Endothelial cell of umbilical vein (primary cell): ENCODE measurements at regions not wholly inside any gene's neighbourhood (a gene's known extent, or its start where the extent isn't known, plus 50 kb on each side); places are given as distances from the start of the nearest gene placed in this dataset.

Source experiments
- BruUV-seq: library from RNA; stranded (reverse); fragments of 400-500 nt; replicated peaks from 2 replicates; lab custom pipeline; 2021; lab: Mats Ljungman, UMichigan
- CTCF ChIA-PET: fragments of 300-600, 350-600 bp; sonication (Branson Sonifier 250); formaldehyde crosslinking; loops from one replicate; lab custom pipeline; 2021; ENCODE audit warnings: antibody characterized with exemption, inconsistent platforms; lab: Charles Lee
- POLR2A ChIA-PET: fragments of 300-600, 350-600 bp; sonication (Branson Sonifier 250); formaldehyde crosslinking; loops from one replicate; lab custom pipeline; 2021; ENCODE audit warnings: antibody characterized with exemption, inconsistent platforms; lab: Charles Lee
- DNase-seq: peaks from one replicate; pipeline ENCODE4 v3.0.0-alpha.2; 2011; ENCODE audit warnings: low read depth, low spot score
- FAIRE-seq: peaks from 2 replicates; lab custom pipeline; 2011; peaks lifted over from hg19 to GRCh38; lab: Jason Lieb, UNC
- H2AFZ ChIP-seq: 2 replicates; pipeline ENCODE4 v1.6.0; 2012; ENCODE audit warnings: low read depth, low read length, control low read depth, inconsistent platforms
- H3K27ac ChIP-seq: 2 replicates; pipeline ENCODE4 v1.5.1; 2011; ENCODE audit warnings: low read depth, mild to moderate bottlenecking, control low read depth, low read length, moderate library complexity; ENCODE audit not compliant: insufficient read depth
- H3K27me3 ChIP-seq, 2 experiments: 2 replicates each; pipeline versions ENCODE4 v1.6.0 to v1.6.1; 2011; ENCODE audit warnings: low read length in 2 of 2, mixed read lengths in 1 of 2; ENCODE audit not compliant: control insufficient read depth in 2 of 2, insufficient read depth in 2 of 2
- H3K36me3 ChIP-seq, 2 experiments: 2 replicates in 1 of 2; 3 replicates in 1 of 2; pipeline ENCODE4 v1.5.1; 2011; ENCODE audit warnings: low read length in 2 of 2, mild to moderate bottlenecking in 1 of 2, moderate library complexity in 1 of 2; ENCODE audit not compliant: control insufficient read depth in 2 of 2, insufficient read depth in 2 of 2; ENCODE audit errors: extremely low read depth in 1 of 2
- H3K4me1 ChIP-seq: 3 replicates; pipeline ENCODE4 v1.5.1; 2011; ENCODE audit warnings: mild to moderate bottlenecking, low read length; ENCODE audit not compliant: control insufficient read depth, insufficient read depth; ENCODE audit errors: extremely low read depth
- H3K4me2 ChIP-seq: 2 replicates; pipeline ENCODE4 v1.6.1; 2011; ENCODE audit warnings: low read length, control low read depth, mixed read lengths; ENCODE audit not compliant: insufficient read depth
- H3K4me3 ChIP-seq, 3 experiments: fragments of 200-600 bp in 1 of 3; sonication (generic), shearing (Covaris generic) in 1 of 3; replicated peaks in 1 of 3; 2 replicates each; pipeline ENCODE4 v1.5.1; 2011 to 2016; ENCODE audit warnings: control low read depth in 3 of 3, low read length in 3 of 3, mild to moderate bottlenecking in 2 of 3, inconsistent platforms in 1 of 3, low read depth in 1 of 3, moderate library complexity in 1 of 3; ENCODE audit not compliant: insufficient read depth in 1 of 3
- H3K79me2 ChIP-seq: 2 replicates; pipeline ENCODE4 v1.6.0; 2012; ENCODE audit warnings: low read length, inconsistent platforms; ENCODE audit not compliant: control insufficient read depth, insufficient read depth
- H3K9ac ChIP-seq: replicated peaks from 2 replicates; pipeline ENCODE3; 2011; ENCODE audit warnings: low read length, control low read depth; ENCODE audit not compliant: insufficient read depth; ENCODE audit errors: extremely low read depth
- H3K9me1 ChIP-seq: replicated peaks from 3 replicates; pipeline ENCODE4 v1.6.0; 2011; ENCODE audit warnings: mild to moderate bottlenecking, low read length; ENCODE audit not compliant: control insufficient read depth, insufficient read depth; ENCODE audit errors: extremely low read depth
- H3K9me3 ChIP-seq: replicated peaks from 2 replicates; pipeline ENCODE4 v1.5.1; 2012; ENCODE audit warnings: low read length, inconsistent platforms; ENCODE audit not compliant: control insufficient read depth, insufficient read depth
- H4K20me1 ChIP-seq: replicated peaks from 2 replicates; pipeline ENCODE3; 2011; ENCODE audit warnings: mild to moderate bottlenecking, low read length; ENCODE audit not compliant: control insufficient read depth, insufficient read depth; ENCODE audit errors: extremely low read depth
- CTCF ChIP-seq, 2 donors: IDR thresholded peaks; 1 replicate in 1 of 2; 2 replicates in 1 of 2; pipeline ENCODE4 v1.5.1; 2011; ENCODE audit warnings: low read length in 2 of 2, mild to moderate bottlenecking in 2 of 2, moderate library complexity in 2 of 2, control low read depth in 1 of 2, inconsistent platforms in 1 of 2, low read depth in 1 of 2; ENCODE audit not compliant: insufficient read depth in 1 of 2; ENCODE audit errors: extremely low read depth in 1 of 2
- EZH2 ChIP-seq: IDR thresholded peaks from 2 replicates; pipeline ENCODE4 v1.6.1; 2012; ENCODE audit warnings: borderline replicate concordance, low read depth, mild to moderate bottlenecking, moderate library complexity, low read length, inconsistent platforms; ENCODE audit not compliant: severe bottlenecking
- FOS ChIP-seq: IDR thresholded peaks from 2 replicates; pipeline ENCODE4 v1.6.1; 2011; ENCODE audit warnings: mild to moderate bottlenecking, low read length, moderate library complexity, borderline replicate concordance; ENCODE audit not compliant: insufficient read depth
- GATA2 ChIP-seq: IDR thresholded peaks from 2 replicates; pipeline ENCODE4 v1.7.0; 2011; ENCODE audit warnings: low read depth, mild to moderate bottlenecking, moderate library complexity, mixed read lengths, low read length; ENCODE audit not compliant: insufficient read length, insufficient read depth
- JUN ChIP-seq: IDR thresholded peaks from 2 replicates; pipeline ENCODE4 v1.6.1; 2011; ENCODE audit warnings: borderline replicate concordance, low read depth; ENCODE audit not compliant: insufficient read length, insufficient read depth
- MAX ChIP-seq: IDR thresholded peaks from 2 replicates; pipeline ENCODE4 v1.6.1; 2011; ENCODE audit not compliant: insufficient read depth, insufficient read length
- MYC ChIP-seq: IDR thresholded peaks from one replicate; pipeline ENCODE4 v1.6.1; 2011; ENCODE audit warnings: mild to moderate bottlenecking, low read depth, low read length
- POLR2A ChIP-seq: IDR thresholded peaks from 2 replicates; pipeline ENCODE4 v1.6.1; 2012; ENCODE audit warnings: low read depth, mild to moderate bottlenecking, control low read depth, low read length
- POLR2AphosphoS5 ChIP-seq: IDR thresholded peaks from 2 replicates; pipeline ENCODE4 v1.6.1; 2012; ENCODE audit warnings: low read depth, mild to moderate bottlenecking, control low read depth, low read length, moderate library complexity; ENCODE audit not compliant: insufficient read depth
- dilution Hi-C: fragments of 300-500 bp; cut with MboI; formaldehyde crosslinking; loops from one replicate; pipeline ENCODE4 v1.15.0; 2019; ENCODE audit warnings: low sequenced_read_pairs; ENCODE audit not compliant: extremely low pct_ligation_motif_present
- intact Hi-C: fragments of 100-400 bp; cut with micrococcal nuclease; formaldehyde crosslinking; loops from one replicate; pipeline ENCODE4 v1.10.0; 2022

- Histone ChIP-seq H3K79me2 (no peaks in the 10 kb centered on the region), H3K27me3 (no peaks in the 10 kb centered on the region), H3K4me3 (no peak overlapping the region), H4K20me1 (no peaks in the 10 kb centered on the region), H3K36me3 (no peaks in the 10 kb centered on the region), H3K27ac (no peak overlapping the region), H3K4me2 (no peak overlapping the region), H2AFZ (no peak overlapping the region), H3K9me3 (peaks cover 4% of the 10 kb centered on the region), H3K4me1 (no peaks in the 10 kb centered on the region), H3K9ac (no peak overlapping the region), H3K9me1 (no peaks in the 10 kb centered on the region)
- no peak for FAIRE-seq
- dilution Hi-C loops, result no loop called here
- ChIA-PET POLR2A (no interaction called here), CTCF (no interaction called here)
- TF ChIP-seq JUN, result no peak
- DNase-seq, result no peak
- intact Hi-C loops, result no loop called here
- BruUV-seq, result no TSS peak
Observed at GRCh38 chr17:74147056-74147835, 56.2 kb upstream of the RPL38 start.

GRCh38 chr17:74147966-74148365, 55.5 kb upstream of the RPL38 start:
- CTCF ChIA-PET, result no interaction called here
- POLR2A ChIA-PET, result no interaction called here
- BruUV-seq, result no TSS peak
- DNase-seq (no peak), FAIRE-seq (no peak)
- Histone ChIP-seq H4K20me1 (no peaks in the 10 kb centered on the region), H3K79me2 (no peaks in the 10 kb centered on the region), H3K9me1 (no peaks in the 10 kb centered on the region), H3K4me2 (no peak overlapping the region), H3K27me3 (no peaks in the 10 kb centered on the region), H2AFZ (no peak overlapping the region), H3K27ac (no peak overlapping the region), H3K36me3 (no peaks in the 10 kb centered on the region), H3K9ac (no peak overlapping the region), H3K9me3 (peaks cover 4% of the 10 kb centered on the region), H3K4me3 (no peak overlapping the region), H3K4me1 (no peaks in the 10 kb centered on the region)
- intact Hi-C loops (no loop called here), dilution Hi-C loops (no loop called here)
- TF ChIP-seq EZH2, result no peak
- TF ChIP-seq MAX, result no peak
- no peak for TF ChIP-seq GATA2
- TF ChIP-seq CTCF (IDR thresholded peaks at IDR 0.05; ENCODE audit: extremely low read depth in 1 of 2, insufficient read depth in 1 of 2, low read depth in 1 of 2, low read length in 2 of 2), result no peak
- no peak for TF ChIP-seq MYC
- no peak for TF ChIP-seq POLR2AphosphoS5
- TF ChIP-seq FOS, result no peak
- TF ChIP-seq POLR2A, result no peak
- no peak for TF ChIP-seq JUN
